Mononuclear cell (primary cell): ENCODE measurements at regions not wholly inside any gene's neighbourhood (a gene's known extent, or its start where the extent isn't known, plus 50 kb on each side); places are given as distances from the start of the nearest gene placed in this dataset.

ENCODE experiments used
- H3K27me3 ChIP-seq: 2 replicates; pipeline ENCODE4 v1.6.0; 2011; ENCODE audit warnings: low read length, control low read depth; ENCODE audit not compliant: insufficient read depth
- H3K4me1 ChIP-seq: 2 replicates; pipeline ENCODE4 v1.5.1; 2011; ENCODE audit warnings: mild to moderate bottlenecking, low read length, control low read depth; ENCODE audit not compliant: insufficient read depth
- H3K4me3 ChIP-seq: 2 replicates; pipeline ENCODE4 v1.5.1; 2011; ENCODE audit warnings: mild to moderate bottlenecking, low read length, moderate library complexity
- H3K9me3 ChIP-seq: 2 replicates; pipeline ENCODE4 v1.5.1; 2011; ENCODE audit warnings: low read depth, mild to moderate bottlenecking, control low read depth, low read length

GRCh38 chr15:96035091-96035490 is 295.4 kb upstream of the NR2F2 start:
- H3K27me3 ChIP-seq, result peaks cover 40% of the 10 kb centered on the region
- no peak overlapping the region for H3K4me3 ChIP-seq
- H3K9me3 ChIP-seq, result no peaks in the 10 kb centered on the region
- peaks cover 5% of the 10 kb centered on the region for H3K4me1 ChIP-seq

DNA sequence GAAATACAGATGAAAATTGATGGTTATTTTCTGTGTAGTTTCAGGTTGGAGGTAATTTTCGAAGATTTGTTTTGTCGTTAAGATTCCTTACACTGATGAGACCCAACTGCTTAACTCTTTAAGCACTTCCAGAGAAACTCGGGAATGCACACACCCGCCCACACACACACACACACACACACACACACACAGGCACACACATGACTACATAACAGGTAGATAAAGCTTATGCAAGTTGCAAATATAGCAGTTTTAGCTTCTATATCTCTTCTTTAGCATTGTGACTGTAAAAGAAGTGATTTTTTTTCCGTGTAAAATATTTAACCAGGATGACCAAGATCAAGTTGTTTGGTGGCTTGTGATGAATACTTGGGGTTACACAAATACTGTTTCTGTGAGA is 294.9 kb upstream of the NR2F2 start:
- Histone ChIP-seq H3K9me3 (no peaks in the 10 kb centered on the region), H3K27me3 (peaks cover 40% of the 10 kb centered on the region), H3K4me1 (peaks cover 5% of the 10 kb centered on the region), H3K4me3 (no peak overlapping the region)

GRCh38 chr15:96037584-96037983 is 292.9 kb upstream of the NR2F2 start:
- Histone ChIP-seq H3K4me3 (no peak overlapping the region), H3K9me3 (no peaks in the 10 kb centered on the region), H3K27me3 (peaks cover 36% of the 10 kb centered on the region), H3K4me1 (peaks cover 5% of the 10 kb centered on the region)

- no peaks in the 10 kb centered on the region for H3K9me3 ChIP-seq
- peaks cover 36% of the 10 kb centered on the region for H3K27me3 ChIP-seq
- H3K4me3 ChIP-seq, result no peak overlapping the region
- H3K4me1 ChIP-seq, result peaks cover 5% of the 10 kb centered on the region
Measured at GRCh38 chr15:96038131-96038530, 292.4 kb upstream of the NR2F2 start.

DNA sequence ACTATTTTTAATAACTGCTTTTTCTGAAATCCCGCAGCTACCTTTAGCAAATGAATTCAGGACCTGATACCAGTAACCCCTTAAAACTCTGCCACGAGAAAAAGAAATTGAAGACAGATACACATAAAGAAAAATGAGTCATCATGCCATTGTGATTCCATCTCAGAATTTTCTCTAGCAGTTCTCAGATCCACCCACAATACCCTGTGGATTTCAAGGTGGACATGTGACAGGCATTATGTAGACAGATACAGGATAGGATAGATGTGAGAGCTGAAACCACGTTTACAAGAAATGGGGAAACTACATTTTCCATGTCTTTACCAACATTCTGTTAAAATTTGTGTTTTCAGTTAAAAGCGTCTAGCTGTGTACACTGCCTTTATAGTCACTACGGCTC is 291.9 kb upstream of the NR2F2 start:
- H3K27me3 ChIP-seq, result peaks cover 33% of the 10 kb centered on the region
- H3K9me3 ChIP-seq, result no peaks in the 10 kb centered on the region
- H3K4me3 ChIP-seq, result no peak overlapping the region
- peaks cover 8% of the 10 kb centered on the region for H3K4me1 ChIP-seq

- Histone ChIP-seq H3K4me3 (no peak overlapping the region), H3K9me3 (no peaks in the 10 kb centered on the region), H3K4me1 (peaks cover 5% of the 10 kb centered on the region), H3K27me3 (peaks cover 16% of the 10 kb centered on the region)
Measured at GRCh38 chr15:96041982-96042733, 288.3 kb upstream of the NR2F2 start.

GRCh38 chr15:96042734-96043224 is 287.7 kb upstream of the NR2F2 start:
- peaks cover 5% of the 10 kb centered on the region for H3K4me1 ChIP-seq
- no peaks in the 10 kb centered on the region for H3K9me3 ChIP-seq
- H3K4me3 ChIP-seq, result no peak overlapping the region
- peaks cover 10% of the 10 kb centered on the region for H3K27me3 ChIP-seq

- no peak overlapping the region for H3K4me3 ChIP-seq
- H3K9me3 ChIP-seq, result no peaks in the 10 kb centered on the region
- H3K4me1 ChIP-seq, result peaks cover 5% of the 10 kb centered on the region
- H3K27me3 ChIP-seq, result peaks cover 3% of the 10 kb centered on the region
Measured at GRCh38 chr15:96043591-96044171, 286.8 kb upstream of the NR2F2 start.

DNA sequence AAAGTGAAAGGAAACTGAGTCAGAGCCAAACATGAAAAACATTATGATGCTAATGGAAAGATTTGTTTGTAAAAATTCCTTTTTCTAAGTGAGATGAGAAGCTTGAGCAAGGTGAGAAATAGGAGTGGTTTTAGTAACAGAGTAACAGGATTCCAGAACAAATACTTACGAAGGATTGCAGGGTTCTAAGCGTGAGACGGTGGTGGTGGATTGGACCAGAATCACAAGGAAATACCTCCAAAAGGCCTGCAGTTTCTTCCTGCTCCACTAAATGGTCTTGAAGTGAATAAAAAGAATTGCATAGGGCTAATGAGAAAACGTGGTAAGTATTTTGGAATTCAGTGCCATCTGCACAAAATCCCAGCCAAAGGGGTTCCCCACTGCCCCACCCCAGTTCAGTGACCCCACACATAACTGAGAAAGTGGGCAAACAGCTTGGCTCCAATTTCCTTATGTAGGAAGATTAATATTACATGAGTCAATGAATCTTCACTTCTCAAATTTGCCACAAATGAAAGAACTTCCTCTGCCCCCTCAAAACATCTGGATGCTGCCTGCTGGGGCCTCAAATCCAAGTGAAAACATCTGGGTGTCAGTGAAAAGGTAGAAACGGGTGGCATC is 283.8 kb upstream of the NR2F2 start:
- Histone ChIP-seq H3K27me3 (peaks cover 16% of the 10 kb centered on the region), H3K4me1 (peaks cover 5% of the 10 kb centered on the region), H3K9me3 (no peaks in the 10 kb centered on the region), H3K4me3 (no peak overlapping the region)

DNA sequence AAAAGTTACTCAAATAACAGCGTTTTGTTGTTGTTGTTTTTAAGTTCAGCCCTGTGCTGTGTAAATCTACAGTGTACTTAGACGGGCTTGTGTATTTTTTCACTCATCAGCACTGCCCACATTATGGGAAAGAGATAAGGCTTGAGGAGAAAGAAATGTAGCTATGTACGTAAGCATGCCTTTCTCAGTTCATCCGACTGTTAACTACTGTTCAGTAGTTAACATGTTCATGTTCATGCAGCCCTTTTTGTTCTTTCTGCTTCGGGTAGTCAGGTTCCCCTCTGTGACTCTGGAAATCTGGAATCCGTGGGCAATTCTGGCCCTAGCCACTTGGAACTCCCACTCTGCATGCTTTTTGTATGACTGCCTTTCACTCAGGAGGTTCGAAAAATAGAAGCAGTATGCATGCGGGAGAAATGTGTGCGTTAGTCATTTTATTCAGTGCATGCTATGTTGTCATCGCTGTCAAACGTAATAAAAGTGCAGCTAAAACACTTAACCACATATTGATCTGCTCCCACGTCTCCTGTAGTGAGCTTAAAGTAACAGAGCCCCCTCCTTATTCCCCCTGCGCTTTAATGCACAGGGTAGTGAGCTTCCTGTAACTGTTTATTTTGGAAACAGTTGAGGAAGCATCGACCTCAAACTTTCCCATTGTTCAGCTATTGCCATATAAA is 283.1 kb upstream of the NR2F2 start:
- H3K9me3 ChIP-seq, result no peaks in the 10 kb centered on the region
- H3K4me1 ChIP-seq, result peaks cover 5% of the 10 kb centered on the region
- peaks cover 22% of the 10 kb centered on the region for H3K27me3 ChIP-seq
- no peak overlapping the region for H3K4me3 ChIP-seq

DNA sequence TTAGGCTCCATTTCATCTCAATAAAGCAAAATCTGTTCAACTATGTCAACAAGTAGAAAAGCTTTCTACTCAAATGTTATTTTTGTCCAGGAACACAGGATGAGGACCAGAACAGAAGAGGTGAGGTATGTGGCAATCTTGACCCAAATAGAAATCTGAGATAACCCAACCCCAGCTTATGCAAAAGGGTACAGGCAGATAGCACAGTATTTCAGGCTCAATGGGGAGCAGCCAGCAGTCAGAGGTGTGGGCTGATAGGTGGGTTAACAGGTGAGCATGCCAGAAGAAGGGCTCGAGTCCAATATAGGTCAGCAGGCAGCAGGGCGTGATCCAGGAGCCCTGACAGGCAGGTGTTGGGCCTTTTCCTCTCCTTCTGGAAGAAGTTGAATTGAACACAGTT is 281.2 kb upstream of the NR2F2 start:
- Histone ChIP-seq H3K4me3 (no peak overlapping the region), H3K9me3 (no peaks in the 10 kb centered on the region), H3K4me1 (peaks cover 15% of the 10 kb centered on the region), H3K27me3 (peaks cover 38% of the 10 kb centered on the region)

- Histone ChIP-seq H3K4me3 (no peak overlapping the region), H3K9me3 (no peaks in the 10 kb centered on the region), H3K27me3 (peaks cover 42% of the 10 kb centered on the region)
Measured at GRCh38 chr15:96049766-96050165, 280.7 kb upstream of the NR2F2 start.

DNA sequence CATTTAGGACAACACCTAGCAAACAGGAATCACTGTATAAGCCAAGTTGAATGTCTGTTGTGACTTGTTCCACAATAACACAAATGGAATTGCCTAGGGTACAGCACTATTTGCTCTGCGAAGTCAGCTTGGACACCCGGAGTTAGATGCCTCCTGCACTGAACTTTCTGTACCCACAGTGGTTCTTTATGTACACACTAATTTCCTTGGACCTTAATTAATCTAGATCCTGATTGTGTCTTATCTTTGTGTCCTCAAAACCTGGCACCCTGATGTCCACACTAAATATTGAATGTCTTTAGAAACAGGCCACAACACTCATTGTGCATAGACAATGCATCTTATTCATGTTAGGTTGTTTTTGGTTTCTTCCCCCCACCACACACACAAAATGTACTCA is 278.9 kb upstream of the NR2F2 start:
- Histone ChIP-seq H3K4me1 (peaks cover 15% of the 10 kb centered on the region), H3K27me3 (peaks cover 52% of the 10 kb centered on the region), H3K9me3 (no peaks in the 10 kb centered on the region), H3K4me3 (no peak overlapping the region)

More at GRCh38 chr15:96049766-96050165, 280.7 kb upstream of the NR2F2 start:
- peaks cover 15% of the 10 kb centered on the region for H3K4me1 ChIP-seq

DNA sequence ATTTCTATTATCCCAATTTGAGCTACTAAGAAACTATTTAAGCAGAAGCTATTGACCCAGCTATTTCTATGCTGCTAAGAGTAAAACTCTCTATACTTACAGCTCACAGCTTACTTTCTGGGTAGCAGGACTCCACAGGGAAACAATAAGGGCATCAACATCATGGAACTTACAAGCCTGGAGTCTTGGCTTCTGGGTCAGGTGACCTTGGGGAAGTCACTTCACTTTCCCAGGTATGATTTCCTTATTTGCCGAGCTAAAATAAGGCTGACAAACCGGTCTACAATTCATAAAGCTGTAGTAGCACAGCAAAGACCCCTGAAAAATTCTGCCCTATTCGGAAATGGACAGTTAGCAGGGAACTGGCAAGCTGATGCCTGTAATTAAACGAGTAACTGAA is 278.3 kb upstream of the NR2F2 start:
- Histone ChIP-seq H3K4me3 (no peak overlapping the region), H3K4me1 (peaks cover 15% of the 10 kb centered on the region), H3K9me3 (no peaks in the 10 kb centered on the region), H3K27me3 (peaks cover 52% of the 10 kb centered on the region)

DNA sequence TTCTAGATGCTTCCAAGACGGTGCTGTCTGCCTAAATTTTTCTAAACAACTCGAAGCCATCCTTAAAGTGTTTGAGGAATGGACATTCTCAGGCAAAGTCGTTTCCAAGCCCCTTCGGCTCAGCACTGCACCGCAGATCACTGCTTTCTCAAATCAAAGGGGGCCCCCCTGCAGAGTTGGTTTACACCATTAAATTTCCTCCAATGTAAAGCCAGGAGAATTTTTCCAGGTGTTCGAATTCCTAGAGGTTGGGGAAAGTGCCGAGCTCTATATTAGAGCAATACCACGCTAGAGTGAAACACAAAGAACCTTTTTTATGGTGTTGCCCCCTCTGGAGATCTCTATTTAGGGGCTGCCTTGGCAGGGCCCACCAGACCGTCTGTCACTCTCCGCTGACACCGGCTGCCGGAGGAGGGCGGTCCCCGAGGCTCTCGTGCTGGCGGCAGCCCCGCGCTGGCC is 277.9 kb upstream of the NR2F2 start:
- H3K9me3 ChIP-seq, result no peaks in the 10 kb centered on the region
- H3K27me3 ChIP-seq, result peaks cover 52% of the 10 kb centered on the region
- no peak overlapping the region for H3K4me3 ChIP-seq
- H3K4me1 ChIP-seq, result peaks cover 15% of the 10 kb centered on the region
